GM19043 (cell line): ENCODE measurements at regions not wholly inside any gene's neighbourhood (a gene's known extent, or its start where the extent isn't known, plus 50 kb on each side); places are given as distances from the start of the nearest gene placed in this dataset.
"Not testable (repeated sequence)": the region's sequence is repeated elsewhere in the genome, so short reads cannot be mapped to it uniquely, and the experiment has no call there.

ENCODE experiments used
- ATAC-seq: cut with Tn5 transposase; IDR thresholded peaks from one replicate; pipeline ENCODE4 v1.9.1; 2021; ENCODE audit warnings: low read depth; ENCODE audit not compliant: unreplicated experiment

- ATAC-seq: no peak
Measured at GRCh38 chr12:61521258-61521657, 738.9 kb upstream of the USP15 start.

DNA sequence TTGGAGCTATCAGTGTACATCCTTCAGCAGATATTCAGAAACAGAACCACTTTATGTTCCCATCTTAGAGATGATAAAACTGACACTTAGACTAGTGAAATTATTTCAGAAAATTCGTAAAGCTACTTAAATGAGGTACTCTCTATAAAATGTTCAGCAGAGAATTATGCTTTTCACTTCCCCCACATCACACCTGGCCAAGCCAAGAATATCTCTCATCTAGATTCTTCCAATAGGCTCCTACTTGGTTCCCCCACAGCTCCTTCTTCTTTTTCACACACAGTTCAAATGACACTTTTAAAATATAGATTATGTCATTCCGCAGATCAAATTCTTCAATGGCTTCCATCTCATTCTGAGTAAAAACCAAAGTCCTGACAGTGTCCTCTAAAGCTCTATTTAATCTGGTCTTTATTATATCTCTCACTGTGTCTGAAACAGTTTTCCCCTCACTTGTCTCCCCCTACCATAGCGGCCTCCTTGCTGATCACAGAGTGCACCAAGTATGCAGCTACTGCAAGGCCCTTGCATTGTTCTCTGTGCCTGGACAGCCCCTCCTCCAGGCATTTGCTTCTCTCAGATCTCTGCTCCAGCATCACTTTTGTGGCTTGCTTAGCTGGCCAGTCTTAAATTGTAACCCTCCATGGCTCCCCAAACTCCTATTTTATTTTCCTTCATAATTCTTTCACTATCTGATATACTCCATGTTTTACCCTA lies 736.8 kb upstream of the USP15 start:
- ATAC-seq: no peak

- ATAC-seq: no peak
Measured at GRCh38 chr12:61524851-61525250, 735.4 kb upstream of the USP15 start.

GRCh38 chr12:61525331-61525730 lies 734.9 kb upstream of the USP15 start:
- no peak for ATAC-seq

DNA sequence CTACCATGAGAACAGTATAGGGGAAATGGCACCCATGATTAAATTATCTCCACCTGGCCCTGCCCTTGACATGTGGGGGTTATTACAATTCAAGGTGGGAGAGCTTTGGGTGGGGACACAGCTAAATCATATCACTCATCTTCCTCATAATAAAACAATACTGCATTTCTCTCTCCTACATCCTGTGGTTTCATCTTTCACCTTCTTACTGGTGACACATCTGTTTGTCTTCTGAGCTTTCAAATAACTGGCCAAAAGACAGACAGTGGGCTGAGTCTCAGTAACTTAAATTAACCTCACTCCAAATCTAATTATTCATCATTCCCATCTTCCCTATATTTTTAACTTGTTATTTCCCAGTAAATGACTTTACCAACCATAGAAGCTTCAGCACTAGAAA lies 729.7 kb upstream of the USP15 start:
- ATAC-seq: no peak

DNA sequence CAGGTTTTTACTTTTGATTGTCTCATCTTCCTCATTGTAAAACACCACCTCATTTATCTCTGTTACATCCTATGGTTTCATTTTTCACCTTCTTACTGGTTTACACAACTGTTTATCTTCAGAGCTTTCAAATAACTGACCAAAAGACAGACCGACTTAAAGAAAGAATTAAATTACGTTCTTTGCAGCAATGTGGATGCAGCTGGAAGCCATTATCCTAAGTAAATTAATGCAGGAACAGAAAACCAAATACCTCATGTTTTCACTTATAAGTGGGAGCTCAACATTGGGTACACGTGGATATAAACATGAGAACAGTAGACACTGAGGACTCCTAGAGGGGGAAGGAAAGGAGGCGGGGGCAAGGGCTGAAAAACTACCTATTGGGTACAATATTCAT lies 729.0 kb upstream of the USP15 start:
- ATAC-seq: no peak

DNA sequence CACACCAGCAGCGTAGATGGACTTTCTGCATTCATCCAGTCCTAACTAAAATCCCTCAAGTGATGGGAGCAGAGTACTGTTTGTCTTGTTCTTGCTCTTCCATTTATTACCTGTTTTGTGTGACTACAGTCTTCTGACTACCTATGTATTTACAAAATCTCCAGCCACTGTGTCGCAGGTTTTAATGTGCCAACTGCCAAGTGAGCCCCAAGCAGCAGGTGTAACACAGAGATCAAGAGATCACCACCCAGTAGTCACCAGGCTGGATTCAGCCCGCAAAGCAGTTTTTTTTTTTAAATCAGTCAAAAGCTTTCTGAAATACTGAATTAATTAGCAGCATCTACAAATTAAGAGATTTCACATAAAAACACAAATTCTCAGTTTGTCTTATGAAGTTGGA lies 724.1 kb upstream of the USP15 start:
- ATAC-seq: no peak

DNA sequence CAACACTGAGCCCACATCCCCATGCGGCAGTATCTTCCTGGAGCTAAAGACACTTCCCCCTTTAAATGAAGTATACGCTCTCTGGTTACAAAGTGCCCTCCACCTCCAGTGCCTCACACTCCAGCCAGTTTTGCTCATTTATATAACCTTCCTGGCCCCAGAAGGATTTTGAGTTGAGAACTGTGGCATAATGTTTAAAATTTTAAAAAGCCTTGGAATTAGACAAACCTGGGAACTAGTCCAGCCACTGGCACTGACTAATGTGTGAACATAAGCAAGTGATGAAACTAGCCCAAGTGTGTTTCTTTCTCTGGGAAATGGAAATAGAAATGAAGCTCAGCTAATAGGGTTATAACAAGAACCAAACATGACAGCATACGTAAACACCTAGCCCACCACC lies 723.7 kb upstream of the USP15 start:
- no peak for ATAC-seq

- ATAC-seq: no peak
Measured at GRCh38 chr12:61538951-61539350, 721.3 kb upstream of the USP15 start.

DNA sequence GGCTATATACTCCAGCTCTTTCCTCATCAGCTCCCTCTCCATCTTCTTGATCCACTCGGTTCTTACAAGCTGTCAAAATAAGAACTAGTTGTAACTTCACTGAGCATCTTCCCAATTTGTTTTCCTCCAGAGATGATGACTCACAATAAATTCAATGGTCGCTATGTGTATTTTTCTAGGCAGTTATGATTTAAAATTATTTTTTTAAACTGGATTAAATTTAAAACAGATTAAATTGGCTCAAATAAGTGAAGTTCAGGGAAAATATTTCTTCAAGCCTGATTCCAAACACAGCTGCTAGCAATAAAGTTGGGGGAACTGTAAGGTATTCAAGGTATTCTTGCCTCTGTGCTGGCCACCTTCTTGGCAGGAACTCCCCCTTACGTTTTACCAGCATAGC lies 717.7 kb upstream of the USP15 start:
- no peak for ATAC-seq

- ATAC-seq: no peak
Measured at GRCh38 chr12:61546296-61546695, 713.9 kb upstream of the USP15 start.

DNA sequence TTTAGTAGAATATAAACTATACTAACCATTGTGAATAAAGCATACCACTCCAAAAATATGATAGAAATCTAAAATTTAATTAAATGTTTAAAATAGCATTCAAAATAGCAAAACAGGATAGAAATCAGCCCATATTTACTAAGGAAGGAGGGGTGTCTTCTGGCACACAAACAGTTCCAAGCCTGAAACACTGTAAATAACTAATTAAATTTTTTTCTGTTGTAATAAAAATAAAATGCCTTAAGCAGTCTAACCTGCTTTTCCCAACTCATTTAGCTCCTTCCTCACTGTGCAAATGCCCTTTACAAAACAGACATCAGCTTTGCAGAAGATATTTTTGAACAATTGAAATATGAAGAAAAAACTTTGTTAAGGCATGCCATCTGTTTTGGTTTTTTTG lies 707.1 kb upstream of the USP15 start:
- no peak for ATAC-seq

- no peak for ATAC-seq
Measured at GRCh38 chr12:61554268-61555008, 705.8 kb upstream of the USP15 start.

DNA sequence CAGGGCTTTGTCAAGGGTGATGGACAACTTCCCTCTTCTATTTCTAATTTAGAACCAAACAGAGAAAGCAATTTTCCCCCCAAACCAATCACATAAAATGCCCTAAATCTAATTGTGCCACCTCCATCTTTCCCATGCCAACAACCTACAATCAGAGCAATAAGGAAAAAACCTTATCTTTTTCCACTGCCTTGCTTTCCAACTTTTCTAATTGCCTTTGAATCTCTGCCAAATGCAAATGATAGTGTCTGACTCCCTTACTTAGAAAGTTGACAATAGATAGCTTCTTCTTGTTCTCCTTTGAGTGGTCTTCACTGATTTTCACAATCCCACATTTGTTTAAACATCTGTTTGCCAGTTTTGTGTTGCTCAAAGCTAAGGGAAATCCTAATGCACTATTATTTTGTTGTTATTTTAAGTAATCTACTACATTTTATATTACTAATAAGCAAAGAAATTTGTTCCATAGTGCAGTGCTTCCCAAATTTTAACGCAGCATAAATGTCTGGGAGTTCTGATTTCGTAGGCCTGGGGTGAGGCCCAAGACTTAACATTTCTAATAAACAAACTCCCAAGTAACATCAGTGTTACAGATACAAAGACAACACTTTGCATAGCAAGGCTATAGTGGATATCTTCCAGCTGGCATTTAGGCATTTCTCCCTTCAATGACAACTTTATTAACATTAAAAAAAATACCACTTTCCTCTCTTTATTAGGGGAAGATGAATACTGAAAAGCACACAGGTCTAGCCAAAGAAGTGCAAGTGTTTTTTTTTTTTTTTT lies 696.3 kb upstream of the USP15 start:
- ATAC-seq: no peak

DNA sequence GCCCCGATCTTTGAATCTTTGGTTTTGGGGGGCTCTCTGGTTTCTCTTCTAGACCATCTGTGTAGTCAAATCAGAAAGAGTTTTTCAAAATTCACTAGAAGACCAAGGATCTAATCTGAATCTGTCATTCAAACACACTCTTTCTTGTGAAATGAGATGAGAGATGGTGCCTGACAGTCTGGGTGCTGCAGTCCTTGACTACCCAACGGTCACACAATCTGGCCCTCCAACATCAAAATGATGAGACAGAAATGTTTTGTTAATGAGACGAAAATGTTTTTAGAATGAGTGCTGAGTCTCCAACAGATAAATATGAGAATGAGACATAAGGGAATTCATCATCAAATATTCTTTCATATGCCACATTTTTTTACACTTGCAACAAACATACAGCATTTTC lies 695.7 kb upstream of the USP15 start:
- no peak for ATAC-seq

GRCh38 chr12:61566183-61566582 lies 694.0 kb upstream of the USP15 start:
- no peak for ATAC-seq

GRCh38 chr12:61574339-61574738 lies 685.9 kb upstream of the USP15 start:
- no peak for ATAC-seq

GRCh38 chr12:61584943-61585342 lies 675.3 kb upstream of the USP15 start:
- ATAC-seq: no peak

DNA sequence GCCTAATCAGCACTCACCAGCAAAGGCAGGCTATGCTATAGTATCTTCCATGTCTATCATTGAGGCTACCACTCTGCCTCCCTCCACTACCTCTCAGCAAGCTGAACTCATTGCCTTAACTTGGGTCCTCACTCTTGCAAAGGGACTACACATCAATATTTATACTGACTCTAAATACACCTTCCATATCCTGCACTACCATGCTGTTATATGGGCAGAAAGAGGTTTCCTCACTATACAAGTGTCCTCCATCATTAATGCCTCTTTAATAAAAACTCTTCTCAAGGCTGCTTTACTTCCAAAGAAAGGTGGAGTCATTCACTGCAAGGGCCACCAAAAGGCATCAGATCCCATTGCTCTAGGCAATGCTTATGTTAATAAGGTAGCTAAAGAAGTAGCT lies 669.3 kb upstream of the USP15 start:
- not testable (repeated sequence) for ATAC-seq

DNA sequence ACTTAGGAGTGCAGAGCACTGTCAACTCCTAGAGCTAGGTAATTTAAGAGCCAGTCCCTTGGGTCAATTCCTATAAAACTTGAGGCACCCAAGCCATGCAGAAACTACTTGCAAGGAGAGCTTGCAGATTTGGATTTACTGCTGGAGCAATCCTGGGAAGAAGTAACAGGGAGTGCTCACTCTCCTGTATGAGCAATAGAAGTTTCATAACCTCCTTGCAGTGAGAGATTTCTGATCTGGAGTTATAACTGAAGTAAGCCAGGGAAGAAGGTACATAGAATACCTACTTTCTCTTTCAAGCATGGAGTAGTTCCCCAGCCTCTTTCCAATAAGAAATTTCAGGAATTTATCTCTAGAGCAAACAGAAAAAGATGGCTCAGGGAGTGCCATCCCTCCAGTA lies 650.1 kb upstream of the USP15 start:
- no peak for ATAC-seq

- ATAC-seq: no peak
Measured at GRCh38 chr12:61629702-61630101, 630.5 kb upstream of the USP15 start.

DNA sequence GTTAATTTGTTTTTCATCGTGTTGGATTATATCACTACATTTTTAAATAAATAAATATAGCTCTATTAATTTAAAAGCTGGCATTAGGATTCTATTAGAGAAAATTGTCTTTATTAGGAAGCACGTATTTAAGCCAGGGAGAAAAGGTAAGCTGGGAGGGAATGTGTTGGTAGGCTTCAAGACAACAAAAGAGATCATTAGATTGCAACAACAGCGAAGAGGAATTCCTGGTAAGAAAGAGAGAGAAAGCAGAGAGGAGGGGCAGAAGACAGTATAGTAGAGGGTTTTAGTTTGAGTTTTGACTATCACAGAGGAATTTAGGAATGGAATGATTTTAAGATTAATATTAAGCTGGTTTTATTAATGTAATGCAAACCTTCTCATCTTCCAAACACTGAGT lies 613.6 kb upstream of the USP15 start:
- no peak for ATAC-seq
